ENCODE measurements at regions not wholly inside any gene's neighbourhood (a gene's known extent, or its start where the extent isn't known, plus 50 kb on each side); places are given as distances from the start of the nearest gene placed in this dataset.

DNA sequence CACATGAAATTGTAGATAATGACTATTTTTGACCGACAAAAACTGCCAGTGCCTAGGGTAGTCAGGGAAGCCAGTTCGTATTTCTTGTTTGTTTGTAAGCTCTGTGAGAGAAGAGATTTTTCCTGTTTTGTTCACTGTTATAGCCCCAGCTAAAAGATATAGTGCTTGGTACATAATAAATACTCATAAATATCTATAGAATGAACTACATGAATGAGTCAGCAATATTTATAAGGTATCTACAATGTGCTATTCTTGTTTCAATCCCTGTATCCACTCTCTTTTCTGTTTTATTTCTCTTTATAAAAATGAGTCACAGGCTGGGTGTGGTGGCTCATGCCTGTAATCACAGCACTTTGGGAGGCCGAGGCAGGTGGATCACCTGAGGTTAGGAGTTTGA lies 275.6 kb upstream of the FANCL start:
- TF ChIP-seq POLR2A (IDR thresholded peaks at IDR 0.05; ENCODE audit: low read length) = no peak
- TF ChIP-seq GATA1 (IDR thresholded peaks at IDR 0.05; ENCODE audit: low read depth, low read length) = no peak
